ENCODE measurements at regions not wholly inside any gene's neighbourhood (a gene's known extent, or its start where the extent isn't known, plus 50 kb on each side); places are given as distances from the start of the nearest gene placed in this dataset.
"Not testable (repeated sequence)": the region's sequence is repeated elsewhere in the genome, so short reads cannot be mapped to it uniquely, and the experiment has no call there.

DNA sequence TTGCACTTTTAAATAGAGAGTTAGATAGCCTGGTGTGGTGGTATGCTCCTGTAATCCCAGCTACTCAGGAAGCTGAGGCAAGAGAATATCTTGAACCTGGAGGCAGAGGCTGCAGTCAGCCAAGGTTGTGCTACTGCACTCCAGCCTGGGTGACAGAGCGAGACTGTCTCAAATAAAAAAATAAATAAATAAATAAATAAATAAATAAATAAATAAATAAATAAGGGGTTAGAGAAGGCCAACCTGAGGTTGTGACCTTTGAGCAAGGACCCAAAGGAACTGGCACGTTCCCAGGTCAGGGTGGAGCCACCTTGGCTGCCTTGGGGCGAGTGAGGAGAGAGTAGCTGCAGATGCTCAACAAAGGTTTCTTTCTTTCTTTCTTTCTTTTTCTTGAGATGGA, 65.3 kb upstream of the TENM4 start:
- DNase-seq, result no peak

DNA sequence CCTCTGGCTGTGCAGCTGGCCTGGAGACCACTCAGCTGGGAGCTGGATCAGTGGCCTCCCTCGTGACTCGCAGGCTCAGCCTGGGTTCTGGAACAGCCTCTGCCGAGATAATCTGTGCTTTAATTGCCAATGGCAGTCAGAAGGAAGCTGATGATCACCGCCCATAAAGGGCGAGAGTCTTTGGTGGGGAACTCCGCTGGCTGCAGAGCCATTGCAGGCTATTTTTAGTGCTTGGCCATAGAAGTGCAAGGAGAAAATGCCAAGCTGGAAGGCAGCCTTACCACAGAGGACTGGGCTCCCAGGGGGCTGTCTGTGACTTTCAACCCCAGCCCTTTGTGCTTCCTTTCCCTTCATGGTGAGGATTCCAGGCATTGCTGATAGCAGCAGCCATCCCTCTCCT, 62.2 kb upstream of the TENM4 start:
- no peak for DNase-seq

DNA sequence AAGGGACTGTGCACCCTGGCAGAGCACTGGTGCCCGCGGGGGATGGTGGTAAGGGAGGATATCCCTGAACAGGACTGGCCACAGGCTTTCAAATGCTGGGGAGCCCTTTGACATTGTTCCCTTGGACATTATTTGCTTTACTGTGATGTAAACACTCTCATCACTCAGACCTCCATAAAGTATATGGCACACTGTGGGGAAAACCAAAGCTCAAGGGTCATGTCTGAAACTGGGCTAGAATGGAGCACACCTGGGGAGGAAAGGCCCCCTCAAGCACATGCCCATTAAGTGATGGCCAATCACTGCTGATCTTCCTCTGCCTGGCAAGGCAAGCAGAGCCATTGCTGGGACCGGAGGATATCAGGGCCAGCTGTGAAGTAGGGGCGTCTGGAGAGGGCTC, 60.9 kb upstream of the TENM4 start:
- no peak for DNase-seq

DNA sequence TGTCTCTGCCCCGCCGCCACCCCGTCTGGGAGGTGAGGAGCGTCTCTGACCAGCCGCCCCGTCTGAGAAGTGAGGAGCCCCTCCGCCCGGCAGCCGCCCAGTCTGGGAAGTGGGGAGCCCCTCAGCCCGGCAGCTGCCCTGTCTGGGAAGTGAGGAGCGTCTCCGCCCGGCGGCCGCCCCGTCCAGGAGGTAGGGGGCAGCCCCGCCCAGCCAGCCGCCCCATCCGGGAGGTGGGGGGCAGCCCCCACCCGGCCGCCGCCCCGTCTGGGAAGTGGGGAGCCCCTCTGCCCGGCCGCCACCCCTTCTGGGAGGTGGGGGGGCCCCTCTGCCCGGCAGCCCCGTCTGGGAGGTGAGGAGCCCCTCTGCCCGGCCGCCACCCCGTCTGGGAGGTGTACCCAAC, 59.1 kb upstream of the TENM4 start:
- DNase-seq, result not testable (repeated sequence)

GRCh38 chr11:79498667-79499066, 57.8 kb upstream of the TENM4 start:
- no peak for DNase-seq

- DNase-seq, result no peak
These were observed 52.8 kb upstream of the TENM4 start for GRCh38 chr11:79493555-79494171.

DNA sequence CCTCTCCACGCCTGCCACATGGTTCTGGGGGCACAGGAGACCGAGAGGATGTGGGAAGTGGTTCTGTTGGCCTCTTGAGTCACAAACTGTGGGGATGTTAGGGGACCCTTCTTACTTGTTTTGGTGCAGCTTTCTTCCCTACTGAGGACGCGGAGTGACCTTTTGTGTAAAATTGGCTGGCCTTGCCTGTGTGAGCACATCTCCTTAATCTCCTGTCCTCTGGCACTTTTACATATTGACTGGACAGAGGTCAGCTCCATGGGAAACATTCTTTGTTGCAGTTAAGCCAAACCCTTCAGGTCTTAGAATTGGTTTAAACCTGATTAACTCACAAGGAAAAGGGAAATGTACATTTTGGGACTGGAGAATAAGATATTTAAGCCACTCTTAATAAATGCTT, 51.2 kb upstream of the TENM4 start:
- no peak for DNase-seq

All from central memory CD4-positive, alpha-beta T cell (primary cell).